AG09309 (cell line): ENCODE measurements at regions not wholly inside any gene's neighbourhood (a gene's known extent, or its start where the extent isn't known, plus 50 kb on each side); places are given as distances from the start of the nearest gene placed in this dataset.
"Not testable (repeated sequence)": the region's sequence is repeated elsewhere in the genome, so short reads cannot be mapped to it uniquely, and the experiment has no call there.

Experiments
- DNase-seq: peaks from one replicate; pipeline ENCODE4 v3.0.0-alpha.2; 2010; ENCODE audit warnings: low read depth
- H3K4me3 ChIP-seq: 2 replicates; pipeline ENCODE4 v1.5.1; 2011; ENCODE audit warnings: mild to moderate bottlenecking, low read depth, low read length, moderate library complexity; ENCODE audit not compliant: control insufficient read depth
- TF ChIP-seq, protein P1 (sequence below): IDR thresholded peaks from 2 replicates; pipeline ENCODE4 v1.5.1; 2011; ENCODE audit warnings: mild to moderate bottlenecking, low read depth, low read length, inconsistent platforms; ENCODE audit not compliant: insufficient read depth, control insufficient read depth; ENCODE audit errors: missing control alignments

DNA sequence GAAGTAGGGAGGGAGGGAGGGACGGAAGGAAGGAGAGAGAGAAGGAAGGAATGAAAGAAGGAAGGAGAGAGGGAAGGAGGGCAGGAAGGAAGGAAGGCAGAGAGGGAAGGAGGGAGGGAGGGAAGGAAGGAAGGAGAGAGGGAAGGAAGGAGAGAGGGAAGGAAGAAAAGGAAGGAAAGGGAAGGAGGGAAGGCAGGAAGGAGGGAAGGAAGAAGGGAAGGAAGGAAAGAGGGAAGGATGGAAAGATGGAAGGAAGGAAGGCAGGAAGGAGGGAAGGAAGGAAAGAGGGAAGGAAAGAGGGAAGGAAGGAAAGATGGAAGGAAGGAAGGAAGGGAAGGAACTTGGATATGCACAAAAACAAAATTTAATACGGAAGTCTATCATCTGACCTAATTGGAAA lies 844.5 kb upstream of the DEFB115 start:
- TF ChIP-seq, protein P1, sequence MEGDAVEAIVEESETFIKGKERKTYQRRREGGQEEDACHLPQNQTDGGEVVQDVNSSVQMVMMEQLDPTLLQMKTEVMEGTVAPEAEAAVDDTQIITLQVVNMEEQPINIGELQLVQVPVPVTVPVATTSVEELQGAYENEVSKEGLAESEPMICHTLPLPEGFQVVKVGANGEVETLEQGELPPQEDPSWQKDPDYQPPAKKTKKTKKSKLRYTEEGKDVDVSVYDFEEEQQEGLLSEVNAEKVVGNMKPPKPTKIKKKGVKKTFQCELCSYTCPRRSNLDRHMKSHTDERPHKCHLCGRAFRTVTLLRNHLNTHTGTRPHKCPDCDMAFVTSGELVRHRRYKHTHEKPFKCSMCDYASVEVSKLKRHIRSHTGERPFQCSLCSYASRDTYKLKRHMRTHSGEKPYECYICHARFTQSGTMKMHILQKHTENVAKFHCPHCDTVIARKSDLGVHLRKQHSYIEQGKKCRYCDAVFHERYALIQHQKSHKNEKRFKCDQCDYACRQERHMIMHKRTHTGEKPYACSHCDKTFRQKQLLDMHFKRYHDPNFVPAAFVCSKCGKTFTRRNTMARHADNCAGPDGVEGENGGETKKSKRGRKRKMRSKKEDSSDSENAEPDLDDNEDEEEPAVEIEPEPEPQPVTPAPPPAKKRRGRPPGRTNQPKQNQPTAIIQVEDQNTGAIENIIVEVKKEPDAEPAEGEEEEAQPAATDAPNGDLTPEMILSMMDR: no peak
- no peak for DNase-seq
- H3K4me3 ChIP-seq: no peak overlapping the region

DNA sequence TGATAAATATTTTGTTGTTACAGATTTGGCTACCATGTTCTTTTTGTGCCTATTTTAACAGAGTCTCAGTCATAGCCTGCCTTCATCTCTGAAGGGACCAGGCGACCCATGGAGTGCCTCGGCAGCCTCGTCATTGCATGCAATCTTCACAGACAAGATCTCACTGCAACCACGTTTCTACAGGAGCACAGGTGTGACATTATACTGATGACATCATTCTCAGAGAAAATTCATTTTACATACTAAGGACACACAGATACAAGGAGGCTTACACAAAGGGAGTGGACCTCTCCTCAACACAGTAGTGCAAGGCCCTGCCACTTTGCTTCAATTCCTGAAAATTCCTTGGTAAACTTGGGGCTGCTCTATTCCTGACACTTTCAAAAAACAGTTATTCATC lies 840.1 kb upstream of the DEFB115 start:
- not testable (repeated sequence) for DNase-seq, H3K4me3 ChIP-seq

DNA sequence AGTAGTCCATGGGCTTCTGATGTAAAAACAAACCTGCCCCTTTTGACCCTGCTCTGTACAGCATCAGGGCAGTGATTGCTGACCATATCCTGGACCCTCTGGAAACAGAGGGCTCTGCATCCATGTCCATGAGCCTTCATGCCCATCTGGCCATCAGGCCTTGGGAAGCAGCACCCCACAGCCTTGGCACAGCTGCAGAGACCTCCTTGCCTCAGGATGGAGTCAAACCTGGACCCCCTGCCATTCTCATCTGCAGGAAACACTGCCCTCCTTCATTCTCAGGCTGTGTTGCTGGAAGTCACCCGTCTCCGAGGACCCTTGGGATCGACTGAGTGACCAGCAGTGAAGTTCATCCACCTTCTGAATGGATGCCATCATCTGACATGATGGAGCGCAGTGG lies 839.1 kb upstream of the DEFB115 start:
- H3K4me3 ChIP-seq, DNase-seq: not testable (repeated sequence)

DNA sequence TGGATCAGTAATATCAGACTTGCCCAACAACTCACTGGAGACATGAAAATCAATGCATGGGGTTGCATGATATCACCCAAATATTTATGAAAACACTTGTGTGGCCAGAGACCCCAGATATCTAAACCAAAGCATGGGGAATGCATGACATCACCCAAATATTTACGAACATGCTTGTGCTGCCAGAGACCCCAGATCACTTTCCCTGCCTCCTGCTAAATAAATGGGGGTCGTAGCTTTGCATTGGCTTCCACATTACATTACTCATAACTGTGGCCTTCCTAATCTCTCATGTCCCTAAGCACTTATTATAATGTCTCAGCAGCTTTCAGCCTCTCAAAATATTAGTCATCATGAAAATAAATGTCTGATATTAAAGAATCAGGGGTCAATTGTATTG lies 838.0 kb upstream of the DEFB115 start:
- DNase-seq: no peak
- no peak overlapping the region for H3K4me3 ChIP-seq
- TF ChIP-seq, protein P1: no peak

DNA sequence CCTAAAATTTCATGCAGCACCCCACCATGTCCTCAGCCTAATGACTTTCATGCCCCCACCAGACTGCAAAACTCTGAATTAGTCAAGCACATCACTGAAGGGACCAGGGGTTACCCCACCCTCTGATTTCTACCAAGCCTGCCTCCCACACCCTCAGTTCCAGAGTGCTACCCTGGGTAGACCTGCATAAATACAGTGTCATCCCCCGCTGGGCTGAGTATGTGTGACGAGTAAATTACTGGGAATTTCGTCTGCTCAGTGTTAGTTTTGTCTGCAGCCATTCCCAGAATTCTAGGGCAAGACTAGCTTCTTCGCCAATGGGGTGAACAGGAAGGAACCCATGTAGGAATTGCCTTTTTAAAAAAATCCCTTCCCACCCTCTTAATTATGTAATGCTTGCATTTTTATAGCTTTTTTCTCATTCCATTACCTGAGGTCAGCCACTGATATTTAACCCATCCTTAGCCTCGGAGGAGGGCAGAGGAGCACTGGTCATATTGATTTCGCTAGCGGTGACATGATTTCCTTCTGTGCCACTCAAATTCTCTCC lies 837.5 kb upstream of the DEFB115 start:
- H3K4me3 ChIP-seq, DNase-seq: not testable (repeated sequence)
